HG03354 (cell line): ENCODE measurements at regions not wholly inside any gene's neighbourhood (a gene's known extent, or its start where the extent isn't known, plus 50 kb on each side); places are given as distances from the start of the nearest gene placed in this dataset.
"Not testable (repeated sequence)": the region's sequence is repeated elsewhere in the genome, so short reads cannot be mapped to it uniquely, and the experiment has no call there.

ENCODE experiments used
- ATAC-seq: cut with Tn5 transposase; IDR thresholded peaks from one replicate; pipeline ENCODE4 v1.9.1; 2021; ENCODE audit warnings: mild to moderate bottlenecking; ENCODE audit not compliant: unreplicated experiment, poor library complexity, severe bottlenecking

DNA sequence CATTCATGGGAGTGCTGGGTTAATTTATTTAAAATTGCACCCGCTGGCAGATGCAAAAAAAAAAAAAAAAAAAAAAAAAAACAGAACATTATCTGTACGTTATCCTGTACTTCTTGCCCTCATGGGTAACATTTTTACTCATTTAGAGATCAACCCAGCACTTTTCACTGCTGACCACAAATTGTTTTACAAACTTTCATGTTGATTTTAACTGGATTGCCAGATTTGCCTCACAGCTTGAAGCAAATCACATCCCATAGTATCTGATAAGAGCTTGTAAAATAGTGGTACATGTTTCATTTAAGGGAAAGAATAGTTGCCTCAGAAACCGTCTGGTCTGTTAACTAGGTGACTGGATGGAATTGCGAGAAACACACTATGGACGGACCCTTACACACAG lies 640.8 kb downstream of the TRIML1 start:
- ATAC-seq, result no peak

DNA sequence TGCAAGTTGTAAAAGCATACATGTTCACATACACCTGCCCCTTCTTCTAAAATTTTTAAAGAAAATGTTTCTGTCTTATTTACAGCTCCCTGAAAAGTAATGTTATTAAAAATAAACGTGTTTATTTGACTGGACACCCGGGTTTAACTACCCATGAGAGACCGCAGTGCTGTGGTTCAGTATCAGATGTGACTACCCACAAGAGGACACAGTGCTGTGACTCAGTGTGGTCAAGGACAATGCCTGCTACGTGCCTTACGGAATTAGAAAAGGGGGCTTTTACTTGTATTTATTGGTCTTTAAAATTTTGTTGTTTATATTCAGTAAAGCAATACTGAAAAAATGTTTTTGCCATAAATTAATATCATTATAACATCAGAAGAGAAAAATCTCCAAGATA lies 641.4 kb downstream of the TRIML1 start:
- ATAC-seq, result no peak

DNA sequence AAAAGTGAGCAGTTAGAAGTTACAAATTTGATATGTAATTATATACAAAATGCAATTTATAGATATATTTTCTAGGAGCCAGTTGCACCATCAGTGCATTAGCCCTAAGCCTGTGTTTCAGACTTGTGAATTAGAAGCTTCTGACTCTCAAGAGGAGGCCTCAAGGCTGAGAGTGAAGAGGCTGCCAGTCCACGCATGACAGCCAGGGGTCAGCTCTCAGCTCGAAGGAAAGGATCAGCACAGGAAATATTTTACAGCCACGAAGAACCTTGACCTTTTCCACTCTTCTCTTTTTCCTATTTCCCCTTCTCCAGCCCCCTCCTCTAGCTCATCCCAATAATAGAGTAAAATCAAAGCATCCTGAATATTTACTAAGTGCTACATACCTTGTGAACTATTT lies 642.4 kb downstream of the TRIML1 start:
- no peak for ATAC-seq

DNA sequence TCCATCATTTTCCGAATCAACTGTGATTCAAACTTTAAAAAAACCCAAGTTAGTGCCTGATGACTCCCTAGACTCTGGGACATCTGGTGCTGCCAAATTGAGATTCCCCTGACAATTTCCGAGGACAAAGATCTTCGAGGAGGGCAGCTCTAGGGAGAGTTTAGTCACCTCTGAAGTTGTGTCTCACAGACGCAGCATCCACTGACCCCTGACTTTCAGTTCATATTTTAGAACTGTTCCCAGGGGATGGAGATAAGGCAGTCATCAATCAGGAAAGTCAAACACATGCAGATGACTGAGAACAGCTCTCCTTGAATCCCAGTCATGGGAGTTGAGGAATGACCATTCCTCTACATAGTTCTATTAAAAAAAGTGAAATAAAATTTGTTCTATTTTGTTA lies 643.9 kb downstream of the TRIML1 start:
- no peak for ATAC-seq

DNA sequence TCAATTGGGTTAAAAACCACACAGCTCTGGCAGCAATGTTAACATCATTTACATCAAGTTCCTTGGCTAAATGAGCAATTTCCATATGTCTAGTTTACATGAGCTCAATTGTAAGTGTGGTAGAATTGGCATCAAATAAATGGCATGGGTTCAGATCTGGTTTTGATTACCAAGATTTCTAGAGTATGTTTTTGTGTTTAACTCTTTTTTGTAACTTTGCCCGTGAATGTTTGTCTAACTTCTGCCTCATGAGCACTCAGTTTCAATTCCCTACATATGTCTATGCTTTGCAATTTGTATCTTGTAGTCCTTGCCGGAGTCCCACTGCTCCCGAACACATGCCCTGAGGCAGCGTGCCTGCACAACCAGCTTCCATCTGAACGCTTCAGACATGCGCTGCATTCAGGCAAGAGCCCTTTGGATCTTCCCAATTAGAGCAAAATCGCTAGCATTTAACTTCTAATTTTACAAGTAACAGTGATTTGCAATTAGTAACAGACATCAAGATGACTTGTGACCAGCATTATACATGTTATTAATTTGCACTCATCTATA lies 644.4 kb downstream of the TRIML1 start:
- no peak for ATAC-seq

DNA sequence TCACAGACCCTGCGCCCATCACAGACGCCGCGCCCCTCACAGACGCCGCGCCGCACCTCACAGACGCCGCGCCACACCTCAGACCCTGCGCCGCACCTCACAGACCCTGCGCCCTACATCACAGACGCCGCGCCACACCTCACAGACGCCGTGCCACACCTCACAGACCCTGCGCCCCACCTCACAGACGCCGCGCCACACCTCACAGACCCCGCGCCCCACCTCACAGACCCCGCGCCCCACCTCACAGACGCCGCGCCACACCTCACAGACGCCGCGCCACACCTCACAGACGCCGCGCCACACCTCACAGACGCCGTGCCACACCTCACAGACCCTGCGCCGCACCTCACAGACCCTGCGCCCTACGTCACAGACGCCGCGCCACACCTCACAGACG lies 657.4 kb downstream of the TRIML1 start:
- not testable (repeated sequence) for ATAC-seq

DNA sequence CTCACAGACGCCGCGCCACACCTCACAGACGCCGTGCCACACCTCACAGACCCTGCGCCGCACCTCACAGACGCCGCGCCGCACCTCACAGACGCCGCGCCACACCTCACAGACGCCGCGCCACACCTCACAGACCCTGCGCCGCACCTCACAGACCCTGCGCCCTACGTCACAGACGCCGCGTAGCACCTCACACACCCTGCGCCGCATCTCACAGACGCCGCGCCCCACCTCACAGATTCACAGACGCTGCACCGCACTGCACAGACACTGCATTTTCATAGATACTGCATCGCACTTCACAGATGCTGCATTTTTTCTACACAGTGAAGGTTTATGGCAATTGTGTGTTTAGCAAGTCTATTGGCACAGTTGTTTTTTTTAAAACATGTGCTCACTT lies 657.8 kb downstream of the TRIML1 start:
- ATAC-seq, result not testable (repeated sequence)

DNA sequence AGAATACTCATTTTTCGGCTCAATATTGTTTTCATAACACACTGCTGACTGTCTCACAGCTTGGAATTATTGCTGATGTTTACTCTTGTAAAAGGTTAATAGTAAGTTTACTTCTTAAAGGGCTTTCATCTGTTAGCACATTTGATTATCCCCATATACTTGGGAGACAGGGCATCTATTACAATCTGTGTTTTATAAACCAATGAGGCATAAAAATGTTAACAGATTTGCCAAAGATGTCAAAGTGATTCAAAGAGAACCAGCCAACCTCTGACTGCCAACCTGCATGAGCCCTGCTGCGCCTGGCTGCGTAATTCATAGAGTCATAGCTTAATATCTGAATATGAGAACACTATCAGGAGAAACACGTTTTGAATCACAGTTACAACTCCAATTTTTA lies 665.6 kb downstream of the TRIML1 start:
- ATAC-seq, result no peak

DNA sequence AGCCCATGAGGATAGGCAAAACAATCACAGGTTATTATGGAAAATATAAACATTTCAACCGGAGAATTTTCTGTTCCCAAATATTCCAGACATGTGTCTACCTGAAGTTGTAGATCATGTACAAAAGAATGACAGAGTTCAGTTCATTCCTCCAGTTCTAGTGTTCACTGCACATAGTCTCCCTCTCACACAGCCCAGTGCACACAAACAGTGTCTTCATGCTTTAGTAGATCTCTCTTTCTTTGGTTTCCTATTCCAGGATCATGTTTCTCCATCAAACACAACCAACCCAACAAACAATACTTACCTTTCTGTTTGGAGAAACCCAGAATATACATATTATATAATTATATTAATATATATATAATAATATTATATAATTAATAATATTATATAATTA lies 671.9 kb downstream of the TRIML1 start:
- ATAC-seq, result no peak

DNA sequence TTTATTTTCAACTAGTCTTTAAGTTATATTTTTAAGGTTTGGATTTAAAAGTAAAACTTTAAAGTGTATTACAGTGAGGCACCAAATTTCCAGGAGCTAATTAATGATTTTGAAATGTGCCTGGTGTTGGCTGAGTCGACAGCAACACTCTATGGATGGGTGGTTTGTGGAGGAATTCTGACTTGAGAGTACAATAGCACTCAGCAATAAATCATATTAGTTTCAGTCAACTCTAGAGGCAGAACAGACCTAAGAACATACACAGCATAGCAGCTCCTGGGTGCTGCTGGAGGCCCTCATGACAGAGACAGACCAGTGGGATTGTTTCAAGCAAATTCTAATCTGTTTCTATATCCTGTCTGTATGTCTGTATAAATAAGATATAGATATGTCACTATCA lies 673.4 kb downstream of the TRIML1 start:
- ATAC-seq, result no peak

DNA sequence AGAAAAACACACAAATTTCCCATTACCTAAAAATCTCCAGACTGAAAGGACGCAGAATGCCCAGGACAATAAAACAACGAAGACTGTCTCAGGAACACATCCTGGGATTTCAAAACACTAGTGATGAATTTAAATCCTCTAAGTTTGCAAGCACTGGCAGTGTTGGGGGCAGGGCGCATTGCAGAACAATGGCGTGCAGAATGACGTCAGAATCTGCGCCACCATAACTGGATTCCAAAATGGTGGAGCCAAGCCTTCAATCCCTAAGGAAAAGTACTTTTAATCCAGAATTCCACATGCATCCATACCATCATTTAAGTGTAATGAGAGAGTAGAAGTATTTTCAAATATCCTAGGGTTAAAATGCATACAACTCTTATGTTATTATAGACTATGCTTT lies 679.1 kb downstream of the TRIML1 start:
- no peak for ATAC-seq

DNA sequence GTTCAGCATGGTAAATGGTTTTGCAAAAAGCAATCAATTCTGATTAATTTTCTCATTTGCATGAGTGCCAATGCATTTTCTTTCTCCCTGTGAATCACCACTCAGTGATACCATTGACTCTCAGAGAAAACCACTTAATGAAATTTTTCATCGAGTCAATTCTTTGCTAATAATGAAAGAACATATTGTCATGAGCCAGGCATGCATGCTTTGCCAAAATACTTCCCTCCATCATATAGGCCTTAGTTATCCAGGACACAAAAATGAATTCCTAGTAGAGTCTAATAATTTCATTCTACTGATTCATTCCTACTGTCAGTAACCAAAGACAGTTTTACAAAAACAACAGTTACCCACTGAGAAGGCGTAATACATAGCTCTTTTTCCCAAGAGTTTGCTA lies 680.0 kb downstream of the TRIML1 start:
- no peak for ATAC-seq

DNA sequence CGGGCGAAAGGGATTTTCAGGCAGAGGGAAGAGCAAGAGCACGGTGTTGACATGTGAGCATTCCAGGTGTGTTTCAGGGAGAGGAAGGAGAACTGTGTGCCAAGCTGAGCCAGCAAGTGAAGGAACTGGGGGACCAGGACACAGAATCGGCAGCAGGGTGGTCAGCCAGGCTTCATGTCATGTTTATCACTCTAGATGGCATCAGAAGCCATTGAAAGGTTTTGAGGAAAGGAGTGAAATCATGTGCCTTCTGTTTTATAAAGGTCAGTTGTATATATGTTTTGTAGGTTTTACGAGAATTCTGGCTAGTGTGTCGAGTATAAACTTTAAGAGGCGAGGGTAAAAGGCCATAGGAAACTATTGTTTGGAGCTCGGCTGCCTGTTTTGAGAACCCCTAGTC lies 682.3 kb downstream of the TRIML1 start:
- no peak for ATAC-seq

DNA sequence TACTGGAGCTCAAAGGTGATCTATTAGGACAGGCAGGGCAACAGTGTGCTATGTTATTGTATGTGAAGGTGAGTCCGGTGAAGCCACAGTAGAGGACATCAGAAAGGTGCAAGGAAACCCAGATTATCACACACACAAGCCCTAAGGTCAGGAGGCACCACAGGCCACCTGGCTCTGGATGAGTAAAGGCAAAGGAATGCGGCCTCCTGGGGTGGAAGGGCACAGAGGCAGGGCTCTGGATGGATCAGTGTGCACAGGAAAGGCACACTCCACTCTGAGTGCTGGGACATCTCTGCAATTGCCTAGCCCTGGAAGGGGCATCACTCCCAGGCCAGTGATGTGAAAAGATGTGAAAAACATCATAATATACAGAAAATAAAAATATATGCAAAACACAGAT lies 683.5 kb downstream of the TRIML1 start:
- ATAC-seq, result no peak

DNA sequence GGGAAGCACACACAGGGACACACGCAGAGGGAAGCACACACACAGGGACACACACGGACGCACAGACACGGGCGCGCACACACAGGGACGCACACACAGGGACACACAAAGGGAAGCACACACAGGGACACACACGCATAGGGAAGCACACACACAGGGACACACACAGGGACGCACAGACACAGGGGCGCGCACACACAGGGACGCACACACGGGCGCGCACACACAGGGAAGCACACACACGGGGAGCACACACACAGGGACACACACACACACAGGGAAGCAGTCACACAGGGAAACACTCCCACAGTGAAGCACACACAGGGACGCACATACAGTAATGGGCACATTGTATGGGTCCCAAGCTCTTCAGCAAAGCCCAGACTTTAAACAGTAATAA lies 685.3 kb downstream of the TRIML1 start:
- ATAC-seq, result no peak

DNA sequence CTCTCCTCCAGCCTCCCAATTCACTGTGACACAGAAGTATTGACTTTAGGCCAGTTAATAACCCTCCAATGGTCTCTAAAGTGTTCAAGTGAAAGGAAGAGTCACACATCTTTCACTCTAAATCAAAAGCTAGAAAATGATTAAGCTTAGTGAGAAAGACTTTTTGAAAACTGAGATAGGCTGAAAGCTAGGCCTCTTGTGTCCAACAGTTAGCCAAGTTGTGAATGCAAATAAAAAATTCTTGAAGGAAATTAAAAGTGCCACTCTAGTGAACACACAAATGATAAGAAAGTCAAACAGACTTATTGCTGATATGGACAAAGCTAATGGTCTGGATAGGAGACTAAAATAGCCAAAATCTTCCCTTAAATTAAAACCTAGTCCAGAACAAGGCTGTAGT lies 687.2 kb downstream of the TRIML1 start:
- no peak for ATAC-seq

DNA sequence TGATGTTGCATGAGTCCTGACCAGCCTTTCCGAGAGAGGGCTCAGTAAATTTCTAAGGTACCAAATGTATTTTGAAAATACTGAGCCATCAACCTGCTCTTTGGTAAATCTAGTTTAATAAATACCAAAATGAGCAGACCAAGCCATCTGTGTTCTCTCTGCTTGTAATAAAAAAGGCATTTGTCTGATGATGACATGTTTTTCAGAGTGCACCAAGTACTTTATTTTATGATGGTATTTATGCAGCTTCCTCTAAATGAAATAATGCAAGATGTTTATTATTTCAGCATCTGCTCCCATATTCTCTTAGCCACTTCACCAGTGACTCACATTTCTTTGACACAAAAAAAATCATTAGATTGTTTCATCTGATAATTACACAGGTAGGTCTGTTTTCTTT lies 700.5 kb downstream of the TRIML1 start:
- ATAC-seq, result no peak

DNA sequence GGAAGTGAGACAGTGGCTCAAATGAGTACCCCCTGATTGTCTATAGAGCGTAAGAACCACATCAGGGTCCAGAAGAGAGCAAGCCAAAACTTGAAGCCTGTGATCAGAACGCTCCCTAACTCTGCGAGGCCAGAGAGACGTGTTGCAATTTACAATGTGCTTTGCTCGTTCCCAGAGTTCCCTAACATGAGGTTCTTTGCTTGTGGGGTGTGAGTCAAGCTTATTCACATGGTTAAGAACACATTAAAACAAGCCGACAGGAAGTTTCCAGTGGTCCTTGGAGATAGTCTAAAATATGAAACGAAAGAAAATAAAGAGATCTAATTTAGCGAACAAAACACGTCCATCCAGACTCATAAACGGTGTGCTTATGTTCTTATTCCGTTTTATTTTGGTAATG lies 702.3 kb downstream of the TRIML1 start:
- ATAC-seq, result no peak

DNA sequence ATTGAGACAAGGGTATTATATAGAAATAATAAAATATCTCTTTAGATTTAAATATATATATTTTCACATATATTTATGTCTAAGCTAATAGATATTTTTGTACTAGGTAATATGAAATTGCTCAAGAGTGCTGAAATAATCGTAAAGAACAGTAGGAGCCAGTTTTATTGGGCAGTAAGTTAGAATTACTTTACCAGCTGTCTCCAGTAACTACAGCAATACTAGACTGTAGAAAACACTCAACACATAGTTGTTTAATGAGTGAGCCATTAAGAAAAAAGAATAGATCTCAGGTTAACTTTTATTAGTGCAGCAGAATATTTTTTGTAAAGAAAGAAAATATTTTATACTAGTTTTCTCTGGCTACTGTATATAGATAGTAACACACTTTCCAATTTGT lies 715.2 kb downstream of the TRIML1 start:
- no peak for ATAC-seq

DNA sequence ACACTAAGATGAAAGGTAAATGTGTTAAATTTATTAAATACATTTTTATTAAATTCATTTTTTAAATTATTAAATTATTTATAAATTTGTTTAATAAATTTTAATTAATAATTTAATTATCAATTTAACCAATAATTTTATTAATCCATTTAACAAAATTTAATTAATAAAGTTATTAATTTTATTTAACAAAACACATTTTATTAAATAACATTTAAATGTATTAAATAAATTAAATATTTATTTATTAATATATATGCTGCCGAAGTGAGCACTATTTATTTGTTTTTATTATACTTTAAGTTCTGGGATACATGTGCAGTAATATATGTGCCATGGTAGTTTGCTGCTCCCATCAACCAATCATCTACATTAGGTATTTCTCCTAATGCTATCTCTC lies 719.5 kb downstream of the TRIML1 start:
- ATAC-seq, result no peak

DNA sequence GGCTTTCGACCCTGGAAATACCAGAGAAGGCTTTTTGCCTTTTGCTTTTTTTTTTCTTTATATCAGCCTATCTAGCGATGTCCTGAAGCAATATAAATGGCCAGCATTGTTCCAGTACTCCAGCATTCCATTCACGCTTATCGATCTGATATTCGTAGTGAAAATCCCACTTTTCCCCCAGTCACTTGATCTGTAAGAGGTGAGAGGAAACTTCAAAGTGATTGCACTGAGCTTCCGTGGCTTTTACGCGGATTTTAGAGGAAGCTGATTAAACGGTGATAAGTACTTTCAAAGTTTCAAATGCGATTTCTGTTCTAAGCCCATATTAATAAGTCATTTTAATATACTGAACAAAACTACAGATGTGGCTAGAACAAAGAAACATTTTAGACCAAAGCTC lies 725.5 kb downstream of the TRIML1 start:
- ATAC-seq, result no peak

DNA sequence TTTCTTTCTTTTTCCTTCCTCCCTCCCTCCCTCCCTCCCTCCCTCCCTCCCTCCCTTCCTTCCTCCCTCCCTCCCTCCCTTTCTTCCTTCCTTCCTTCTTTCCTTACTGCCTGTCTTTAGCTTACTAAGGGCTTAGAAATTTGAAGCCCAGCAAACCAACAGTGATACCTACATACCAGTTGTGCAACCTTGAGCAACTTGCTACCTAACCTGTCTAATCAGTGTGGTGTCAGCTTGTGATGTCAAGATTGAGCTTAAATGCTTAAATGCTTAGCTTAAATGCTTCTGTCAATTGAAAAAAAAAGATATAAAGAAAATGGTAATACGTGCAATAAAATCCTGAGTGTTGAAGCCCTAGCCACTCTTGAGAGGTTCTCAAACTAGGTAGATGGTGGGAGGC lies 728.6 kb downstream of the TRIML1 start:
- no peak for ATAC-seq

DNA sequence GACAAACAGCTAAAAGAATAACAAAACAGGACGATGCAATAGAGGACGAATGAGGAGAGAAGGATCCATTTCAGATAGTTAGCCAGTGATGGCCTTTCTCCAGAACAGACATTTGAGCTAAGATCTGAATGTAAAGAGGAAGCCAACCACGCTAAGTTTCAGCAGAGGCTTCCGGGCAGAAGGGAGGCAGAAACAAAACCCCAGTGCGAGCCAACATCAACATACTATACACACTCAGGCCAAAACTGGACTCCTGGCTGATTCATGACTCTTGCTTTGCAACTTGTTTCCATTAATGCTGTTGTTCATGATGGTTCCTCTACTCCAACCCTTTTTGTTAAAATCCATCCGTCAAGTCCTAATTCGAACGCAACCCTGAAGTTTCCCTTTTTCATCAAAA lies 730.3 kb downstream of the TRIML1 start:
- no peak for ATAC-seq
